ELF-1 (cell line): ENCODE measurements at regions not wholly inside any gene's neighbourhood (a gene's known extent, or its start where the extent isn't known, plus 50 kb on each side); places are given as distances from the start of the nearest gene placed in this dataset.

ENCODE experiments used
- DNase-seq: peaks from one replicate; pipeline ENCODE4 v3.0.0-alpha.2; 2016; ENCODE audit warnings: low read depth, low spot score

GRCh38 chr3:177300039-177300833 lies 103.0 kb upstream of the TBL1XR1 start:
- no peak for DNase-seq

GRCh38 chr3:177300842-177301241 lies 103.6 kb upstream of the TBL1XR1 start:
- no peak for DNase-seq

- DNase-seq, result no peak
These were observed 109.0 kb upstream of the TBL1XR1 start for GRCh38 chr3:177306252-177306651.

- no peak for DNase-seq
These were observed 110.1 kb upstream of the TBL1XR1 start for GRCh38 chr3:177307391-177307790.

GRCh38 chr3:177307826-177308225 lies 110.5 kb upstream of the TBL1XR1 start:
- DNase-seq, result no peak

- DNase-seq, result no peak
These were observed 111.0 kb upstream of the TBL1XR1 start for GRCh38 chr3:177308286-177308685.

- DNase-seq, result no peak
These were observed 111.6 kb upstream of the TBL1XR1 start for GRCh38 chr3:177308911-177309310.

GRCh38 chr3:177312491-177312890 lies 115.2 kb upstream of the TBL1XR1 start:
- DNase-seq, result no peak

- DNase-seq, result no peak
These were observed 117.6 kb upstream of the TBL1XR1 start for GRCh38 chr3:177314897-177315296.

GRCh38 chr3:177317247-177317646 lies 120.0 kb upstream of the TBL1XR1 start:
- DNase-seq, result no peak

- DNase-seq, result no peak
These were observed 121.3 kb upstream of the TBL1XR1 start for GRCh38 chr3:177318559-177318958.

- peak; percentile 29 for DNase-seq
These were observed 123.5 kb upstream of the TBL1XR1 start for GRCh38 chr3:177320765-177321247.

GRCh38 chr3:177321819-177322218 lies 124.5 kb upstream of the TBL1XR1 start:
- no peak for DNase-seq

- no peak for DNase-seq
These were observed 125.6 kb upstream of the TBL1XR1 start for GRCh38 chr3:177322881-177323280.

- DNase-seq, result no peak
These were observed 132.6 kb upstream of the TBL1XR1 start for GRCh38 chr3:177329854-177330253.

GRCh38 chr3:177330779-177331178 lies 133.5 kb upstream of the TBL1XR1 start:
- no peak for DNase-seq

- no peak for DNase-seq
These were observed 134.0 kb upstream of the TBL1XR1 start for GRCh38 chr3:177331203-177331835.

- no peak for DNase-seq
These were observed 135.7 kb upstream of the TBL1XR1 start for GRCh38 chr3:177332955-177333354.

GRCh38 chr3:177333533-177334520 lies 136.5 kb upstream of the TBL1XR1 start:
- no peak for DNase-seq

GRCh38 chr3:177334803-177335202 lies 137.5 kb upstream of the TBL1XR1 start:
- no peak for DNase-seq

- DNase-seq, result no peak
These were observed 138.4 kb upstream of the TBL1XR1 start for GRCh38 chr3:177335728-177336127.
